Vagina (tissue), 2 donors: ENCODE measurements at regions not wholly inside any gene's neighbourhood (a gene's known extent, or its start where the extent isn't known, plus 50 kb on each side); places are given as distances from the start of the nearest gene placed in this dataset.

Experiments used
- CTCF ChIP-seq, 3 experiments: fragments of 450-650 bp in 2 of 3; fragments of 200-600 bp in 1 of 3; sonication (generic) in 1 of 3; IDR thresholded peaks; one replicate each; pipeline ENCODE4 v1.5.1; 2017 to 2019; ENCODE audit warnings: antibody characterized with exemption in 3 of 3, mild to moderate bottlenecking in 2 of 3, moderate library complexity in 2 of 3
- POLR2AphosphoS5 ChIP-seq, 2 donors: sonication (generic); formaldehyde crosslinking; IDR thresholded peaks; one replicate each; pipeline ENCODE4 v1.9.0; 2017; ENCODE audit warnings: antibody characterized with exemption in 2 of 2, mild to moderate bottlenecking in 2 of 2, low read depth in 1 of 2; ENCODE audit not compliant: insufficient read depth in 1 of 2

- no peak for TF ChIP-seq CTCF (IDR thresholded peaks at IDR 0.05)
- TF ChIP-seq POLR2AphosphoS5 (IDR thresholded peaks at IDR 0.05; ENCODE audit: insufficient read depth in 1 of 2, low read depth in 1 of 2), result no peak
These were observed 375.6 kb downstream of the ATP23 start for GRCh38 chr12:58316926-58317325.
